GM06990 (cell line): ENCODE measurements at regions not wholly inside any gene's neighbourhood (a gene's known extent, or its start where the extent isn't known, plus 50 kb on each side); places are given as distances from the start of the nearest gene placed in this dataset.
"Not testable (repeated sequence)": the region's sequence is repeated elsewhere in the genome, so short reads cannot be mapped to it uniquely, and the experiment has no call there.

Experiments
- DNase-seq: peaks from one replicate; pipeline ENCODE4 v3.0.0-alpha.2; 2011; ENCODE audit not compliant: insufficient read length; ENCODE audit errors: extremely low read depth
- H3K27me3 ChIP-seq: replicated peaks from 2 replicates; pipeline ENCODE4 v1.6.0; 2011; ENCODE audit warnings: low read length; ENCODE audit not compliant: control insufficient read depth, insufficient read depth
- H3K36me3 ChIP-seq: 2 replicates; pipeline ENCODE4 v1.5.1; 2011; ENCODE audit warnings: low read length; ENCODE audit not compliant: control insufficient read depth, insufficient read depth
- H3K4me3 ChIP-seq: replicated peaks from 2 replicates; pipeline ENCODE4 v1.5.1; 2011; ENCODE audit warnings: low read depth, mild to moderate bottlenecking, control low read depth, low read length
- CTCF ChIP-seq: IDR thresholded peaks from 2 replicates; pipeline ENCODE4 v1.5.1; 2011; ENCODE audit warnings: low read length, control low read depth, mild to moderate bottlenecking, inconsistent platforms; ENCODE audit not compliant: insufficient read depth, poor library complexity, severe bottlenecking

GRCh38 chrX:13412208-13412600, 92.4 kb upstream of the ATXN3L start:
- no peaks in the 10 kb centered on the region for H3K36me3 ChIP-seq
- no peak for TF ChIP-seq CTCF
- no peaks in the 10 kb centered on the region for H3K27me3 ChIP-seq
- H3K4me3 ChIP-seq, result no peak overlapping the region
- DNase-seq, result no peak

GRCh38 chrX:13411496-13412207, 91.8 kb upstream of the ATXN3L start:
- no peak for TF ChIP-seq CTCF
- DNase-seq, result no peak
- H3K27me3 ChIP-seq, result no peaks in the 10 kb centered on the region
- H3K36me3 ChIP-seq, result no peaks in the 10 kb centered on the region
- H3K4me3 ChIP-seq, result no peak overlapping the region

- H3K4me3 ChIP-seq, DNase-seq, H3K36me3 ChIP-seq, H3K27me3 ChIP-seq: not testable (repeated sequence)
Measured at GRCh38 chrX:13408599-13408998, 88.7 kb upstream of the ATXN3L start.

GRCh38 chrX:13404777-13405176, 84.9 kb upstream of the ATXN3L start:
- not testable (repeated sequence) for DNase-seq, H3K36me3 ChIP-seq, H3K27me3 ChIP-seq, H3K4me3 ChIP-seq

GRCh38 chrX:13404364-13404763, 84.5 kb upstream of the ATXN3L start:
- no peak for TF ChIP-seq CTCF
- Histone ChIP-seq H3K27me3 (no peaks in the 10 kb centered on the region), H3K36me3 (no peaks in the 10 kb centered on the region), H3K4me3 (no peak overlapping the region)
- DNase-seq, result no peak

GRCh38 chrX:13401724-13402123, 81.9 kb upstream of the ATXN3L start:
- Histone ChIP-seq H3K36me3 (no peaks in the 10 kb centered on the region), H3K27me3 (no peaks in the 10 kb centered on the region), H3K4me3 (no peak overlapping the region)
- DNase-seq, result no peak
- no peak for TF ChIP-seq CTCF

GRCh38 chrX:13398839-13399238, 79.0 kb upstream of the ATXN3L start:
- no peaks in the 10 kb centered on the region for H3K36me3 ChIP-seq
- H3K4me3 ChIP-seq, result no peak overlapping the region
- H3K27me3 ChIP-seq, result no peaks in the 10 kb centered on the region
- no peak for DNase-seq
- TF ChIP-seq CTCF, result no peak
